Neural progenitor cell (in vitro differentiated cells): ENCODE measurements at regions not wholly inside any gene's neighbourhood (a gene's known extent, or its start where the extent isn't known, plus 50 kb on each side); places are given as distances from the start of the nearest gene placed in this dataset.

ENCODE experiments used
- DNase-seq: peaks from one replicate; pipeline ENCODE4 v3.0.0-alpha.2; 2016; ENCODE audit warnings: low spot score
- H2AFZ ChIP-seq: fragments of 200-600 bp; sonication (generic); replicated peaks from 2 replicates; pipeline ENCODE4 v1.6.1; 2016; ENCODE audit warnings: antibody characterized with exemption
- H3F3A ChIP-seq: fragments of 200-600 bp; sonication (generic); 2 replicates; pipeline ENCODE4 v1.6.1; 2016; ENCODE audit warnings: antibody characterized with exemption, low read depth
- H3K27ac ChIP-seq: fragments of 200-600 bp; sonication (generic); 2 replicates; pipeline ENCODE4 v1.5.1; 2016; ENCODE audit warnings: mild to moderate bottlenecking
- H3K27me3 ChIP-seq: fragments of 200-600 bp; sonication (generic); 2 replicates; pipeline ENCODE4 v1.6.1; 2016; ENCODE audit warnings: mild to moderate bottlenecking, moderate library complexity
- H3K36me3 ChIP-seq: fragments of 200-600 bp; sonication (generic); 2 replicates; pipeline ENCODE4 v1.5.1; 2016
- H3K4me1 ChIP-seq: fragments of 200-600 bp; sonication (generic); 2 replicates; pipeline ENCODE4 v1.6.1; 2016; ENCODE audit warnings: mixed run types
- H3K4me2 ChIP-seq: fragments of 200-600 bp; sonication (generic); 2 replicates; pipeline ENCODE4 v1.6.1; 2016
- H3K4me3 ChIP-seq: fragments of 200-600 bp; sonication (generic); 2 replicates; pipeline ENCODE4 v1.5.1; 2016
- H3K79me2 ChIP-seq: fragments of 200-600 bp; sonication (generic); 2 replicates; pipeline ENCODE4 v1.6.1; 2016; ENCODE audit warnings: low read depth
- H3K9ac ChIP-seq: fragments of 200-600 bp; sonication (generic); 2 replicates; pipeline ENCODE4 v1.6.1; 2016
- H3K9me3 ChIP-seq: fragments of 200-600 bp; sonication (generic); 2 replicates; pipeline ENCODE4 v1.5.1; 2016; ENCODE audit warnings: low read depth
- H4K20me1 ChIP-seq: fragments of 200-600 bp; sonication (generic); 2 replicates; pipeline ENCODE4 v1.6.1; 2016; ENCODE audit warnings: low read depth
- H3K27ac Mint-ChIP-seq: 3 replicates; pipeline ENCODE4 v1.8.0; 2021; ENCODE audit warnings: mixed read lengths
- H3K27me3 Mint-ChIP-seq: 2 replicates; pipeline ENCODE4 v1.8.0; 2022; ENCODE audit warnings: low read depth, mild to moderate bottlenecking, inconsistent platforms, moderate library complexity, mixed read lengths; ENCODE audit not compliant: insufficient read depth
- H3K36me3 Mint-ChIP-seq: 3 replicates; pipeline ENCODE4 v1.8.0; 2021; ENCODE audit warnings: mixed read lengths
- H3K4me1 Mint-ChIP-seq: 3 replicates; pipeline ENCODE4 v1.8.0; 2021; ENCODE audit warnings: mixed read lengths
- H3K4me3 Mint-ChIP-seq: 3 replicates; pipeline ENCODE4 v1.8.0; 2021; ENCODE audit warnings: mild to moderate bottlenecking, moderate library complexity, mixed read lengths
- H3K9me3 Mint-ChIP-seq: 3 replicates; pipeline ENCODE4 v1.8.0; 2020; ENCODE audit warnings: mixed read lengths
- EZH2 ChIP-seq: fragments of 200-600 bp; sonication (generic); IDR thresholded peaks from 2 replicates; pipeline ENCODE4 v1.6.1; 2017; ENCODE audit warnings: antibody characterized with exemption, mild to moderate bottlenecking, moderate library complexity
- EZH2phosphoT487 ChIP-seq: fragments of 200-600 bp; sonication (generic); IDR thresholded peaks from 2 replicates; pipeline ENCODE4 v1.6.1; 2017; ENCODE audit warnings: antibody characterized with exemption
- TF ChIP-seq, protein P1 (sequence below): fragments of 200-600 bp; sonication (generic); IDR thresholded peaks from 2 replicates; pipeline ENCODE4 v1.5.1; 2017; ENCODE audit warnings: antibody characterized with exemption, mild to moderate bottlenecking

DNA sequence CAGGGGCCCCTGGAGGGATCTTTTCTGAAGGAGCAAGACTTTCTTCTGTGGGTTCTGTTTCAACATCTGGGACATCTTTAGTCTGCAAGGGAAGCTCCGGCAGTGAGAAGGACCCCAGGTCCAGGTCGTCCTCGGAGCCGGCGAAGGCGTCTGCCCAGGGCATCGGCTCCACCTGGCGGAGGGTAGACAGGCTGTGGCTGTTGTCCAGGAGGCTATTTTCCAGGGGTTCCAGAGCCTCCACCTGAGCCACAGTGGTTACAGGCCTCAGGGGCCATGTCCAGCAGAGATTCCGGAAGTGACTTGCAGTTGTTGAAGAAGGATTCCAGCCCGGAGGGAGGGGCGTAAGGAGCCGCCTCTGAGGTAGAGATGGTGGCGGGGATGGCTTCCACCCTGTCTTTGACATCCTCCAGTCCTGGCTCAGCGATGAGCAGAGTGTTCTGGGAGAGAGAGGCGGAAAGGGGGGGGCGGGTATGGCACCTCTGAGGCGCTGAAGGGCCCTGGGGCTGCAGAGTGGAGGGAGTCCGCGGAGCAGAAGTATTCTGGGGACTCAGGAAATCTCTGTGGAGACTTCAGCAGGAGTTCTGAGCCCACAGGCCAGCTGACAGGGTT is 891.3 kb upstream of the LRRTM1 start:
- Histone ChIP-seq H3K79me2 (no peaks in the 10 kb centered on the region), H4K20me1 (no peaks in the 10 kb centered on the region), H3K4me1 (no peaks in the 10 kb centered on the region), H3K27me3 (no peaks in the 10 kb centered on the region), H3K4me3 (no peak overlapping the region), H2AFZ (no peak overlapping the region), H3K4me2 (no peak overlapping the region), H3F3A (no peaks in the 10 kb centered on the region), H3K27ac (no peak overlapping the region), H3K9me3 (no peaks in the 10 kb centered on the region), H3K36me3 (no peaks in the 10 kb centered on the region), H3K9ac (no peak overlapping the region)
- H3K27ac Mint-ChIP-seq: no peak overlapping the region
- peaks cover 8% of the 10 kb centered on the region for H3K9me3 Mint-ChIP-seq
- TF ChIP-seq, protein P1, sequence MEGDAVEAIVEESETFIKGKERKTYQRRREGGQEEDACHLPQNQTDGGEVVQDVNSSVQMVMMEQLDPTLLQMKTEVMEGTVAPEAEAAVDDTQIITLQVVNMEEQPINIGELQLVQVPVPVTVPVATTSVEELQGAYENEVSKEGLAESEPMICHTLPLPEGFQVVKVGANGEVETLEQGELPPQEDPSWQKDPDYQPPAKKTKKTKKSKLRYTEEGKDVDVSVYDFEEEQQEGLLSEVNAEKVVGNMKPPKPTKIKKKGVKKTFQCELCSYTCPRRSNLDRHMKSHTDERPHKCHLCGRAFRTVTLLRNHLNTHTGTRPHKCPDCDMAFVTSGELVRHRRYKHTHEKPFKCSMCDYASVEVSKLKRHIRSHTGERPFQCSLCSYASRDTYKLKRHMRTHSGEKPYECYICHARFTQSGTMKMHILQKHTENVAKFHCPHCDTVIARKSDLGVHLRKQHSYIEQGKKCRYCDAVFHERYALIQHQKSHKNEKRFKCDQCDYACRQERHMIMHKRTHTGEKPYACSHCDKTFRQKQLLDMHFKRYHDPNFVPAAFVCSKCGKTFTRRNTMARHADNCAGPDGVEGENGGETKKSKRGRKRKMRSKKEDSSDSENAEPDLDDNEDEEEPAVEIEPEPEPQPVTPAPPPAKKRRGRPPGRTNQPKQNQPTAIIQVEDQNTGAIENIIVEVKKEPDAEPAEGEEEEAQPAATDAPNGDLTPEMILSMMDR: no peak
- H3K4me3 Mint-ChIP-seq: no peak overlapping the region
- H3K36me3 Mint-ChIP-seq: no peaks in the 10 kb centered on the region
- H3K27me3 Mint-ChIP-seq: no peaks in the 10 kb centered on the region
- DNase-seq: no peak
- no peaks in the 10 kb centered on the region for H3K4me1 Mint-ChIP-seq

- no peak overlapping the region for H3K27ac Mint-ChIP-seq
- no peaks in the 10 kb centered on the region for H3K9me3 ChIP-seq
- H3F3A ChIP-seq: no peaks in the 10 kb centered on the region
- peaks cover 8% of the 10 kb centered on the region for H3K9me3 Mint-ChIP-seq
- no peak overlapping the region for H3K9ac ChIP-seq
- no peak for DNase-seq
- H3K4me3 Mint-ChIP-seq: peak overlapping the region; percentile 30
- H4K20me1 ChIP-seq: no peaks in the 10 kb centered on the region
- no peaks in the 10 kb centered on the region for H3K4me1 ChIP-seq
- H3K4me1 Mint-ChIP-seq: no peaks in the 10 kb centered on the region
- H3K4me2 ChIP-seq: no peak overlapping the region
- TF ChIP-seq EZH2phosphoT487 (no peak), EZH2 (no peak)
- TF ChIP-seq, protein P1: no peak
- no peaks in the 10 kb centered on the region for H3K36me3 Mint-ChIP-seq
- no peaks in the 10 kb centered on the region for H3K79me2 ChIP-seq
- no peak overlapping the region for H2AFZ ChIP-seq
- no peak overlapping the region for H3K27ac ChIP-seq
- H3K27me3 ChIP-seq: no peaks in the 10 kb centered on the region
- H3K36me3 ChIP-seq: no peaks in the 10 kb centered on the region
- no peaks in the 10 kb centered on the region for H3K27me3 Mint-ChIP-seq
- no peak overlapping the region for H3K4me3 ChIP-seq
These were observed 890.6 kb upstream of the LRRTM1 start for GRCh38 chr2:81195017-81195773.

- no peaks in the 10 kb centered on the region for H4K20me1 ChIP-seq
- Mint-ChIP-seq H3K4me1 (no peaks in the 10 kb centered on the region), H3K36me3 (no peaks in the 10 kb centered on the region), H3K27me3 (no peaks in the 10 kb centered on the region), H3K4me3 (no peak overlapping the region), H3K27ac (no peak overlapping the region), H3K9me3 (peaks cover 8% of the 10 kb centered on the region)
- no peak overlapping the region for H3K4me3 ChIP-seq
- H3K27ac ChIP-seq: no peak overlapping the region
- H3K27me3 ChIP-seq: no peaks in the 10 kb centered on the region
- no peaks in the 10 kb centered on the region for H3F3A ChIP-seq
- H3K9ac ChIP-seq: no peak overlapping the region
- no peaks in the 10 kb centered on the region for H3K9me3 ChIP-seq
- H2AFZ ChIP-seq: no peak overlapping the region
- H3K4me1 ChIP-seq: no peaks in the 10 kb centered on the region
- DNase-seq: no peak
- no peak overlapping the region for H3K4me2 ChIP-seq
- no peaks in the 10 kb centered on the region for H3K79me2 ChIP-seq
- no peak for TF ChIP-seq EZH2phosphoT487
- no peak for TF ChIP-seq EZH2
- TF ChIP-seq, protein P1: no peak
- no peaks in the 10 kb centered on the region for H3K36me3 ChIP-seq
These were observed 890.0 kb upstream of the LRRTM1 start for GRCh38 chr2:81194581-81194980.
